KMS-11 (cell line): ENCODE measurements at regions not wholly inside any gene's neighbourhood (a gene's known extent, or its start where the extent isn't known, plus 50 kb on each side); places are given as distances from the start of the nearest gene placed in this dataset.

ENCODE experiments used
- H2AFZ ChIP-seq: fragments of 200-600 bp; sonication (generic); 2 replicates; pipeline ENCODE4 v1.6.1; 2016; ENCODE audit warnings: antibody characterized with exemption, mixed run types, low read depth
- H3K27ac ChIP-seq: fragments of 200-600 bp; sonication (generic); 2 replicates; pipeline ENCODE4 v1.6.1; 2016; ENCODE audit warnings: mild to moderate bottlenecking, mixed run types
- H3K27me3 ChIP-seq: fragments of 200-600 bp; sonication (generic); 2 replicates; pipeline ENCODE4 v1.6.1; 2017; ENCODE audit warnings: mild to moderate bottlenecking, low read depth, mixed run types, moderate library complexity; ENCODE audit not compliant: insufficient read depth
- H3K36me3 ChIP-seq: fragments of 200-600 bp; sonication (generic); 2 replicates; pipeline ENCODE4 v1.6.1; 2017; ENCODE audit warnings: mild to moderate bottlenecking, mixed run types; ENCODE audit not compliant: insufficient read depth
- H3K4me1 ChIP-seq: fragments of 200-600 bp; sonication (generic); 2 replicates; pipeline ENCODE4 v1.6.1; 2016; ENCODE audit warnings: mild to moderate bottlenecking, low read depth, mixed run types; ENCODE audit not compliant: poor library complexity, severe bottlenecking
- H3K4me2 ChIP-seq: fragments of 200-600 bp; sonication (generic); 2 replicates; pipeline ENCODE4 v1.7.0; 2016; ENCODE audit warnings: mild to moderate bottlenecking, mixed run types
- H3K4me3 ChIP-seq: fragments of 200-600 bp; sonication (generic); IDR thresholded peaks from 2 replicates; pipeline ENCODE4 v1.6.1; 2017; ENCODE audit warnings: low read depth, low read length, mixed read lengths; ENCODE audit not compliant: insufficient read depth
- H3K79me2 ChIP-seq: fragments of 200-600 bp; sonication (generic); 2 replicates; pipeline ENCODE4 v1.6.1; 2016; ENCODE audit warnings: low read depth, mixed run types; ENCODE audit not compliant: insufficient read depth
- H3K9ac ChIP-seq: fragments of 200-600 bp; sonication (generic); 2 replicates; pipeline ENCODE4 v1.6.1; 2016; ENCODE audit warnings: mild to moderate bottlenecking, mixed run types
- H4K20me1 ChIP-seq: fragments of 200-600 bp; sonication (generic); 2 replicates; pipeline ENCODE4 v1.6.1; 2016; ENCODE audit warnings: mild to moderate bottlenecking, mixed run types; ENCODE audit not compliant: insufficient read depth
- TF ChIP-seq, protein P1 (sequence below): fragments of 200-600 bp; sonication (generic); conservative IDR thresholded peaks from 2 replicates; pipeline ENCODE4 v1.6.1; 2017; ENCODE audit warnings: low read depth, mild to moderate bottlenecking, antibody characterized with exemption, low read length, moderate library complexity, mixed read lengths

DNA sequence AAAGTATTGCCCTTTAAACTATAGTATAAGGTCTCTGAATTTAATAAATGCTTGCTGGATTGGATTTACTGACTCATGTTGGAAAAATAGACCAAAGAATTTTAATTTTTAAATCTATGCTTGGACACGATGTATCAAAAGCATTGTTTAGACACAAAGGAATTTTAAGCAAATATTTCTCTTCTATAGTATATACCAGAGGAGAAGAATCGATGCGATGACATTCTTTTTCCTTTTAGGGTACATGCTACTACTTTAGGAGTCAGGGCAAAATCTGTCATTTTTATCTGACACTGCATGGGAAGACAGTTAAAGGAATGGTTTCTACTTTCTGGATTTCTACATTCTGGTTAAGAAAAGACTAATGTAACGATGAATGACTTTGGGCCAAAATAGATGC lies 339.9 kb downstream of the BMPER start:
- Histone ChIP-seq H3K4me3 (no peak overlapping the region), H3K4me2 (no peak overlapping the region), H3K79me2 (no peaks in the 10 kb centered on the region), H3K9ac (no peak overlapping the region), H3K4me1 (no peaks in the 10 kb centered on the region), H3K36me3 (no peaks in the 10 kb centered on the region), H3K27me3 (no peaks in the 10 kb centered on the region), H2AFZ (no peak overlapping the region), H4K20me1 (no peaks in the 10 kb centered on the region), H3K27ac (no peak overlapping the region)
- TF ChIP-seq, protein P1, sequence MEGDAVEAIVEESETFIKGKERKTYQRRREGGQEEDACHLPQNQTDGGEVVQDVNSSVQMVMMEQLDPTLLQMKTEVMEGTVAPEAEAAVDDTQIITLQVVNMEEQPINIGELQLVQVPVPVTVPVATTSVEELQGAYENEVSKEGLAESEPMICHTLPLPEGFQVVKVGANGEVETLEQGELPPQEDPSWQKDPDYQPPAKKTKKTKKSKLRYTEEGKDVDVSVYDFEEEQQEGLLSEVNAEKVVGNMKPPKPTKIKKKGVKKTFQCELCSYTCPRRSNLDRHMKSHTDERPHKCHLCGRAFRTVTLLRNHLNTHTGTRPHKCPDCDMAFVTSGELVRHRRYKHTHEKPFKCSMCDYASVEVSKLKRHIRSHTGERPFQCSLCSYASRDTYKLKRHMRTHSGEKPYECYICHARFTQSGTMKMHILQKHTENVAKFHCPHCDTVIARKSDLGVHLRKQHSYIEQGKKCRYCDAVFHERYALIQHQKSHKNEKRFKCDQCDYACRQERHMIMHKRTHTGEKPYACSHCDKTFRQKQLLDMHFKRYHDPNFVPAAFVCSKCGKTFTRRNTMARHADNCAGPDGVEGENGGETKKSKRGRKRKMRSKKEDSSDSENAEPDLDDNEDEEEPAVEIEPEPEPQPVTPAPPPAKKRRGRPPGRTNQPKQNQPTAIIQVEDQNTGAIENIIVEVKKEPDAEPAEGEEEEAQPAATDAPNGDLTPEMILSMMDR: no peak

DNA sequence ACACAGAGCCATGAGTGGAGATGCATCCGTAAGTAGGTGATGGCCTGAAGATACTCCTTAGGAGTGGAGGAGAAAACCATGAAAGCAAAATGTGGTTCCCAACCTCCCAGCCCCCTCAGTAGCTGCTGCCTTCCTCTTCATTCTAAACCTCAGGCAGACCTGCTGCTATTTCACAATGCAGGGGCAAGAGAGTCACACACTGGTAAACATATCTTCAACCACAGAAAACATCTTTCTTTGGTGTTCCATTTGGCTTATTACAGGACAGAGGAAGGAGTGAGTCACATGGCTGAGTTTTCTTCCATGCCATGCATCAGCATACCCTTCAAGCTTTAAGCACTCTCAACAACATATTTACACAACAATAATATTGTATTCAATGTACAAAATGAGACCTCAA lies 342.1 kb downstream of the BMPER start:
- TF ChIP-seq, protein P1: no peak
- no peak overlapping the region for H3K4me3 ChIP-seq

DNA sequence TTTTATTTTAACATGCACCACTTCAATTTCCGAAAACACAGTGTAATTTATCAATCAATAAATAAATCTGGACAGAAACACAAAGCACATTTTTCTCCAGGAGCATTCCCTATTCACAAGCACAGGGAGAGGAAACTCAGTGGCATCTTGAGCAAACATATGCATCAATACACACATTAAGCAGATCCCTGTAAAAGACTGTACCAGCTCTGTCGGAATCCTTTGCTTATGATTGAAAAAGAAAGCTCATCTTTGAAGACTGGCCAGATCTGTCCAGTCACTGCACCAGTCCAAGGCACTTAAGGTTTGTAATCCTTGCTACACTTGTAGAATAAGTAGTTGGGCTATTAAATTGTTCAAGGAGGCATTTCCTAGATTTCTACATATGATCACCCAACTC lies 343.9 kb downstream of the BMPER start:
- H3K4me1 ChIP-seq: no peaks in the 10 kb centered on the region
- H3K4me3 ChIP-seq: no peak overlapping the region
- H3K27ac ChIP-seq: no peak overlapping the region
- H3K9ac ChIP-seq: no peak overlapping the region
- H3K36me3 ChIP-seq: no peaks in the 10 kb centered on the region
- H3K79me2 ChIP-seq: no peaks in the 10 kb centered on the region
- no peak overlapping the region for H3K4me2 ChIP-seq
- H2AFZ ChIP-seq: no peak overlapping the region
- no peaks in the 10 kb centered on the region for H3K27me3 ChIP-seq
- TF ChIP-seq, protein P1: no peak
- no peaks in the 10 kb centered on the region for H4K20me1 ChIP-seq

More for the DNA sequence above, 342.1 kb downstream of the BMPER start:
- H3K27ac ChIP-seq: no peak overlapping the region
- H4K20me1 ChIP-seq: no peaks in the 10 kb centered on the region
- H3K36me3 ChIP-seq: no peaks in the 10 kb centered on the region
- H3K4me1 ChIP-seq: no peaks in the 10 kb centered on the region
- no peaks in the 10 kb centered on the region for H3K79me2 ChIP-seq
- no peaks in the 10 kb centered on the region for H3K27me3 ChIP-seq
- H3K9ac ChIP-seq: no peak overlapping the region
- no peak overlapping the region for H3K4me2 ChIP-seq
- H2AFZ ChIP-seq: no peak overlapping the region

DNA sequence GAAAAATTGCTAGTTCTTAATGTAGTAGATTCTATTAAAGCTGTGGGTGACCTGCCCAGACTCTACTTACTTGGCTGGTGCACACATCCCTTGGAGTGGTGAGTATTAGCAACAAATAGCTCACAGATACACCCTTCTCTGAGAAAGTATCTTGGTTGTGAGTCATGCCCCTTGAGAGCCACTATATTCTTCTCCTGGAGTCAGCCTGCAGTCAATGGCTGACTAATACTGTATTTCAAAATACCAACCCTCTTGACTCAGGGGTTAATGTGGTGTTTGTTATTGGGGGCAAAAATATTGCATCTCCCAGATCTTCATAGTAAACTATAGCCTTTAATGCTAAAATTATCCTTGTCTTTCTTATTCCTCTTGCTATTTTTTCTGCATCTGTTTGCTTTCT lies 354.9 kb downstream of the BMPER start:
- Histone ChIP-seq H3K27ac (no peak overlapping the region), H2AFZ (no peak overlapping the region), H3K79me2 (no peaks in the 10 kb centered on the region), H3K4me3 (no peak overlapping the region), H3K9ac (no peak overlapping the region), H3K27me3 (no peaks in the 10 kb centered on the region), H3K4me1 (no peaks in the 10 kb centered on the region), H4K20me1 (no peaks in the 10 kb centered on the region), H3K36me3 (no peaks in the 10 kb centered on the region), H3K4me2 (no peak overlapping the region)
- TF ChIP-seq, protein P1: no peak

DNA sequence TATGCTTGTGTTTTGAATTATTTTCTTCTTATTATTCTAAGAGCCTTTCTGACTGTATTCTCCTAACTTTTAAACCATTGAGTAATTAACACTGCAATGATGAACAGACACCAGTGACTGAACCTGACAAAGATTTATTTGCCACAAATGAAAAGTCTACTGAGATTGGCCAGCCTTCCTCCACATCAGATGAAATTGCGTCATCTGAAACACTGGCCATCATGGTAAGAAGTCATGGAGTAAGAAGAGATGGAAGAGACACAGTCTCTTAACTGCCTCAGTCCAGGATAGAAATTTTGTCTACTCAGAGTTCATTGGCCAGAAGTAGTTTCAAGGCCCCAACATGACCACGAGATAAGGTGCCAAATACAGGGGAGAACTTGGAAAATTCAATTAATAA lies 357.8 kb downstream of the BMPER start:
- Histone ChIP-seq H3K27me3 (no peaks in the 10 kb centered on the region), H4K20me1 (no peaks in the 10 kb centered on the region), H3K79me2 (no peaks in the 10 kb centered on the region), H3K27ac (no peak overlapping the region), H3K36me3 (no peaks in the 10 kb centered on the region), H2AFZ (no peak overlapping the region), H3K4me1 (no peaks in the 10 kb centered on the region), H3K9ac (no peak overlapping the region), H3K4me2 (no peak overlapping the region), H3K4me3 (no peak overlapping the region)
- TF ChIP-seq, protein P1: no peak
